B cell (primary cell): ENCODE measurements at regions not wholly inside any gene's neighbourhood (a gene's known extent, or its start where the extent isn't known, plus 50 kb on each side); places are given as distances from the start of the nearest gene placed in this dataset.
"Not testable (repeated sequence)": the region's sequence is repeated elsewhere in the genome, so short reads cannot be mapped to it uniquely, and the experiment has no call there.

ENCODE experiments used
- ATAC-seq: fragments of 200-7000 bp; cut with Tn5 transposase; one replicate; pipeline ENCODE4 v1.10.0; 2021; ENCODE audit warnings: low read depth, mild to moderate bottlenecking, moderate number of reproducible peaks, moderate library complexity
- CTCF ChIA-PET: fragments of 350-600 bp; sonication (Branson Sonifier 250); formaldehyde crosslinking; loops from one replicate; lab custom pipeline; 2021; ENCODE audit warnings: antibody characterized with exemption, inconsistent platforms; lab: Charles Lee
- POLR2A ChIA-PET: fragments of 350-600 bp; sonication (Branson Sonifier 250); formaldehyde crosslinking; loops from one replicate; lab custom pipeline; 2021; ENCODE audit warnings: antibody characterized with exemption; lab: Charles Lee
- DNase-seq: peaks from one replicate; pipeline ENCODE4 v3.0.0; 2013
- H2AFZ ChIP-seq: 2 replicates; pipeline ENCODE4 v1.6.1; 2012; ENCODE audit warnings: mild to moderate bottlenecking, low read depth, low read length; ENCODE audit not compliant: insufficient read depth, poor library complexity, severe bottlenecking
- H3K27ac ChIP-seq, 2 donors: 1 replicate in 1 of 2; 2 replicates in 1 of 2; pipeline ENCODE4 v1.5.1; 2012 to 2013; ENCODE audit warnings: low read length in 2 of 2, mild to moderate bottlenecking in 2 of 2, moderate library complexity in 1 of 2
- H3K27me3 ChIP-seq, 4 experiments: fragments of 200-600 bp in 1 of 4; sonication (generic) in 1 of 4; replicated peaks in 1 of 4; 1 replicate in 2 of 4; 2 replicates in 2 of 4; pipeline versions ENCODE4 v1.6.1 to v1.7.0; 2013 to 2016; ENCODE audit warnings: low read length in 3 of 4, mild to moderate bottlenecking in 2 of 4, mixed read lengths in 1 of 4, moderate library complexity in 1 of 4; ENCODE audit not compliant: insufficient read depth in 4 of 4, control insufficient read depth in 3 of 4; ENCODE audit errors: control extremely low read depth in 1 of 4
- H3K36me3 ChIP-seq, 2 experiments: replicated peaks in 1 of 2; 1 replicate in 1 of 2; 2 replicates in 1 of 2; pipeline versions ENCODE4 v1.6.1 to v1.7.1; 2013; ENCODE audit warnings: low read length in 1 of 2; ENCODE audit not compliant: insufficient read depth in 2 of 2, control insufficient read depth in 1 of 2; ENCODE audit errors: control extremely low read depth in 1 of 2, extremely low read depth in 1 of 2
- H3K4me1 ChIP-seq, 2 donors: fragments of 200-600 bp in 1 of 2; sonication (generic) in 1 of 2; 1 replicate in 1 of 2; 2 replicates in 1 of 2; pipeline versions ENCODE4 v1.5.1 to v1.6.1; 2013 to 2017; ENCODE audit warnings: low read length in 2 of 2; ENCODE audit not compliant: control insufficient read depth in 2 of 2, insufficient read depth in 2 of 2
- H3K4me2 ChIP-seq: replicated peaks from 2 replicates; pipeline ENCODE3; 2012; ENCODE audit warnings: mild to moderate bottlenecking, low read depth, low read length; ENCODE audit not compliant: poor library complexity, severe bottlenecking
- H3K4me3 ChIP-seq, 5 experiments: fragments of 200-600 bp in 1 of 5; sonication (generic) in 1 of 5; 1 replicate in 3 of 5; 2 replicates in 2 of 5; pipeline versions ENCODE4 v1.5.1 to v1.7.0; 2011 to 2016; ENCODE audit warnings: low read length in 4 of 5, mild to moderate bottlenecking in 4 of 5, low read depth in 2 of 5, control low read depth in 1 of 5, moderate library complexity in 1 of 5; ENCODE audit not compliant: insufficient read depth in 1 of 5; ENCODE audit errors: control extremely low read depth in 1 of 5, extremely low read depth in 1 of 5
- H3K79me2 ChIP-seq: fragments of 200-600 bp; sonication (generic); one replicate; pipeline ENCODE4 v1.6.0; 2016; ENCODE audit warnings: low read length; ENCODE audit not compliant: control insufficient read depth, insufficient read depth
- H3K9ac ChIP-seq: fragments of 200-600 bp; sonication (generic); 2 replicates; pipeline ENCODE4 v1.6.1; 2017; ENCODE audit warnings: mild to moderate bottlenecking, low read length, moderate library complexity
- H3K9me3 ChIP-seq, 3 donors: one replicate each; pipeline versions ENCODE4 v1.6.1 to v1.7.1; 2013; ENCODE audit warnings: low read length in 2 of 3; ENCODE audit not compliant: control insufficient read depth in 2 of 3, insufficient read depth in 1 of 3; ENCODE audit errors: control extremely low read depth in 1 of 3
- H4K20me1 ChIP-seq: 2 replicates; pipeline ENCODE4 v1.6.0; 2012; ENCODE audit warnings: mild to moderate bottlenecking, low read length; ENCODE audit not compliant: insufficient read depth, control insufficient read depth, poor library complexity, severe bottlenecking
- H3K27ac Mint-ChIP-seq: one replicate; pipeline ENCODE4 v1.8.0; 2021; ENCODE audit warnings: mixed read lengths
- H3K27me3 Mint-ChIP-seq: one replicate; pipeline ENCODE4 v1.8.0; 2021; ENCODE audit warnings: mixed read lengths
- H3K4me1 Mint-ChIP-seq: one replicate; pipeline ENCODE4 v1.8.0; 2021; ENCODE audit warnings: mixed read lengths
- H3K4me3 Mint-ChIP-seq: one replicate; pipeline ENCODE4 v1.8.0; 2021; ENCODE audit warnings: mixed read lengths
- H3K9me3 Mint-ChIP-seq: one replicate; pipeline ENCODE4 v1.8.0; 2022; ENCODE audit warnings: mixed read lengths; ENCODE audit not compliant: insufficient read depth
- CTCF ChIP-seq: fragments of 200-600 bp; IDR thresholded peaks from one replicate; pipeline ENCODE4 v1.8.0; 2022; ENCODE audit warnings: antibody characterized with exemption, mild to moderate bottlenecking
- EZH2 ChIP-seq: IDR thresholded peaks from 2 replicates; pipeline ENCODE4 v1.6.1; 2012; ENCODE audit warnings: borderline replicate concordance, low read depth, mild to moderate bottlenecking, moderate library complexity, low read length; ENCODE audit not compliant: insufficient read depth, poor library complexity, severe bottlenecking
- WGBS: methylation state at CpG from one replicate; pipeline ENCODE4 v1.1.5; 2013; ENCODE audit warnings: missing lambda C conversion rate; ENCODE audit not compliant: insufficient coverage; 5-methylcytosine and 5-hydroxymethylcytosine counted together
- intact Hi-C: fragments of 100-400 bp; cut with micrococcal nuclease; formaldehyde crosslinking; loops from one replicate; pipeline ENCODE4 v1.10.0; 2022

DNA sequence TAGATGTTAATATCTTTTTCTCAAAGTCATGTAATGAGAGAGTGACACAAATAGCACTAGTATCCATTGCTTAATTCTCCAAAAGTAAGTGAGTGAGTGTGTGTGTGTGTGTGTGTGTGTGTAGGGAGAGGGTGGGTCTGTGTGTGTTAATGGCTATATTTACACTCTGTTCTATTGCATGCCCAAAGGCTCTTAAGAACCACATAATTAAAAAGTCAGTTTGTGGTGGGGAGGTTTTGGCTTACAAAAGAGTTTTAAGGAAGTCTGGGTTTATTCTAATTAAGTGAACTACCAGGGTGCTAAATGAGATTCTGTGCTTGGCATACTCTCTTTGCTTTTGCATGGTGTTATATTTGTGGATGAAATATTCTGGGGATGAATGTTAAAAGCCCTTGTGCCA is 1897.6 kb upstream of the FLRT2 start:
- no peaks in the 10 kb centered on the region for H3K27me3 Mint-ChIP-seq
- Histone ChIP-seq H3K27ac (no peak overlapping the region), H4K20me1 (no peaks in the 10 kb centered on the region), H3K9ac (no peak overlapping the region), H3K79me2 (no peaks in the 10 kb centered on the region), H3K27me3 (no peaks in the 10 kb centered on the region), H3K4me1 (no peaks in the 10 kb centered on the region), H3K36me3 (no peaks in the 10 kb centered on the region), H3K4me2 (no peak overlapping the region), H3K4me3 (no peak overlapping the region), H2AFZ (no peak overlapping the region), H3K9me3 (peaks cover 0 to under 1% (median 0%) of the 10 kb centered on the region in 3 donors)
- H3K9me3 Mint-ChIP-seq: peaks cover 10% of the 10 kb centered on the region
- ChIA-PET POLR2A (no interaction called here), CTCF (no interaction called here)
- no peak for ATAC-seq
- H3K27ac Mint-ChIP-seq: no peak overlapping the region
- intact Hi-C loops: no loop called here
- H3K4me3 Mint-ChIP-seq: no peak overlapping the region
- no peak for DNase-seq
- TF ChIP-seq CTCF: no peak
- no peak for TF ChIP-seq EZH2
- H3K4me1 Mint-ChIP-seq: no peaks in the 10 kb centered on the region

GRCh38 chr14:83638748-83639504 is 1891.0 kb upstream of the FLRT2 start:
- H3K4me1 Mint-ChIP-seq: no peaks in the 10 kb centered on the region
- no peaks in the 10 kb centered on the region for H3K36me3 ChIP-seq
- no peaks in the 10 kb centered on the region for H3K9me3 Mint-ChIP-seq
- WGBS: 97% methylated on average over 14 of the region's 18 CpGs
- no peak for TF ChIP-seq EZH2
- TF ChIP-seq CTCF: no peak
- no peaks in the 10 kb centered on the region for H3K27me3 Mint-ChIP-seq
- H2AFZ ChIP-seq: no peak overlapping the region
- ATAC-seq: no peak
- intact Hi-C loops: no loop called here
- no peaks in the 10 kb centered on the region for H3K27me3 ChIP-seq
- peaks cover 0 to 2% (median 1%) of the 10 kb centered on the region in 3 donors for H3K9me3 ChIP-seq
- H3K79me2 ChIP-seq: no peaks in the 10 kb centered on the region
- no peak overlapping the region for H3K4me3 ChIP-seq
- H4K20me1 ChIP-seq: no peaks in the 10 kb centered on the region
- H3K27ac ChIP-seq: no peak overlapping the region
- H3K9ac ChIP-seq: no peak overlapping the region
- no peak for DNase-seq
- H3K27ac Mint-ChIP-seq: no peak overlapping the region
- H3K4me2 ChIP-seq: no peak overlapping the region
- POLR2A ChIA-PET: no interaction called here
- H3K4me1 ChIP-seq: no peaks in the 10 kb centered on the region
- CTCF ChIA-PET: no interaction called here
- no peak overlapping the region for H3K4me3 Mint-ChIP-seq

DNA sequence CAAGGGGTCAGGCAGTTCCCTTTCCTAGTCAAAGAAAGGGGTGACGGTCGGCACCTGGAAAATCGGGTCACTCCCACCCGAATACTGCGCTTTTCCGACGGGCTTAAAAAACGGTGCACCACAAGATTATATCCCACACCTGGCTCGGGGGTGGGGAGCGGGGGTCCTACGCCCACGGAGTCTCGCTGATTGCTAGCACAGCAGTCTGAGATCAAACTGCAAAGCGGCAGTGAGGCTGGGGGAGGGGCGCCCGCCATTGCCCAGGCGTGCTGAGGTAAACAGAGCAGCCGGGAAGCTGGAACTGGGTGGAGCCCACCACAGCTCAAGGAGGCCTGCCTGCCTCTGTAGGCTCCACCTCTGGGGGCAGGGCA is 1890.5 kb upstream of the FLRT2 start:
- H3K27ac Mint-ChIP-seq, H3K27me3 ChIP-seq, H3K79me2 ChIP-seq, H4K20me1 ChIP-seq, DNase-seq, CTCF ChIA-PET, H3K4me2 ChIP-seq, H3K4me1 ChIP-seq, H3K27me3 Mint-ChIP-seq, H3K4me1 Mint-ChIP-seq, H3K9ac ChIP-seq, ATAC-seq, H2AFZ ChIP-seq, H3K9me3 ChIP-seq, POLR2A ChIA-PET, H3K36me3 ChIP-seq, H3K4me3 Mint-ChIP-seq, H3K27ac ChIP-seq, H3K9me3 Mint-ChIP-seq, H3K4me3 ChIP-seq, intact Hi-C loops: not testable (repeated sequence)
- 93% methylated on average over 3 of the region's 18 CpGs for WGBS
